Gastroesophageal sphincter (tissue), 4 donors: ENCODE measurements at regions not wholly inside any gene's neighbourhood (a gene's known extent, or its start where the extent isn't known, plus 50 kb on each side); places are given as distances from the start of the nearest gene placed in this dataset.

Experiments used
- ATAC-seq: fragments of 150-250 bp; one replicate; pipeline ENCODE4 v1.9.1; 2016; ENCODE audit warnings: mild to moderate bottlenecking, moderate library complexity
- H3K27ac ChIP-seq, 4 donors: fragments of 200-600 bp; sonication (generic) in 3 of 4; 1 replicate in 3 of 4; 2 replicates in 1 of 4; pipeline ENCODE4 v1.5.1; 2016 to 2019
- H3K27me3 ChIP-seq: fragments of 200-600 bp; sonication (generic); one replicate; pipeline ENCODE4 v1.5.1; 2019
- H3K36me3 ChIP-seq, 2 donors: fragments of 200-600 bp; sonication (generic); one replicate each; pipeline ENCODE4 v1.5.1; 2019; ENCODE audit warnings: control low read depth in 1 of 2
- H3K4me1 ChIP-seq, 3 donors: fragments of 200-600 bp; sonication (generic); 1 replicate in 2 of 3; 2 replicates in 1 of 3; pipeline ENCODE4 v1.5.1; 2016 to 2019; ENCODE audit warnings: control low read depth in 2 of 3
- H3K4me3 ChIP-seq, 2 donors: fragments of 200-600 bp; sonication (generic); one replicate each; pipeline ENCODE4 v1.5.1; 2019; ENCODE audit warnings: mild to moderate bottlenecking in 1 of 2, moderate library complexity in 1 of 2
- H3K9me3 ChIP-seq, 3 donors: fragments of 200-600 bp; sonication (generic); one replicate each; pipeline ENCODE4 v1.5.1; 2017 to 2019; ENCODE audit warnings: control low read depth in 2 of 3
- CTCF ChIP-seq, 4 experiments: fragments of 200-600 bp in 2 of 4; fragments of 450-650 bp in 2 of 4; sonication (generic) in 1 of 4; IDR thresholded peaks; one replicate each; pipeline ENCODE4 v1.5.1; 2017 to 2019; ENCODE audit warnings: antibody characterized with exemption in 4 of 4, mild to moderate bottlenecking in 2 of 4, moderate library complexity in 2 of 4
- EP300 ChIP-seq: sonication (generic); formaldehyde crosslinking; IDR thresholded peaks from one replicate; pipeline ENCODE4 v1.6.1; 2017; ENCODE audit warnings: antibody characterized with exemption, mild to moderate bottlenecking
- POLR2A ChIP-seq, 2 donors: fragments of 450-650 bp; IDR thresholded peaks; one replicate each; pipeline ENCODE4 v1.6.1; 2017; ENCODE audit warnings: antibody characterized with exemption in 2 of 2, mild to moderate bottlenecking in 2 of 2, moderate library complexity in 1 of 2
- POLR2AphosphoS5 ChIP-seq: sonication (generic); formaldehyde crosslinking; IDR thresholded peaks from one replicate; pipeline ENCODE4 v1.6.1; 2017; ENCODE audit warnings: antibody characterized with exemption
- WGBS, 2 donors: methylation state at CpG; one replicate each; pipeline ENCODE4 v1.1.5; 2018; ENCODE audit warnings: low coverage in 1 of 2; 5-methylcytosine and 5-hydroxymethylcytosine counted together

- Histone ChIP-seq H3K36me3 (no peaks in the 10 kb centered on the region), H3K4me3 (no peak overlapping the region), H3K27me3 (no peaks in the 10 kb centered on the region), H3K9me3 (peaks cover 0 to 6% (median 0%) of the 10 kb centered on the region in 3 donors), H3K27ac (no peak overlapping the region), H3K4me1 (no peaks in the 10 kb centered on the region)
- TF ChIP-seq EP300 (no peak), POLR2A (IDR thresholded peaks at IDR 0.05) (no peak), CTCF (IDR thresholded peaks at IDR 0.05) (no peak), POLR2AphosphoS5 (no peak)
- ATAC-seq = no peak
- WGBS, 2 donors = 74 to 84% methylated on average over 4 of the region's 4 CpGs
These were observed 214.4 kb upstream of the STXBP5 start for GRCh38 chr6:146989860-146990259.

- H3K4me1 ChIP-seq = no peaks in the 10 kb centered on the region
- TF ChIP-seq EP300 = no peak
- TF ChIP-seq POLR2A (IDR thresholded peaks at IDR 0.05) = no peak
- TF ChIP-seq POLR2AphosphoS5 = no peak
- no peak for TF ChIP-seq CTCF (IDR thresholded peaks at IDR 0.05)
- no peaks in the 10 kb centered on the region for H3K36me3 ChIP-seq
- 17 to 22% methylated on average over 1 to 2 of the region's 2 CpGs for WGBS, 2 donors
- H3K27me3 ChIP-seq = no peaks in the 10 kb centered on the region
- H3K4me3 ChIP-seq = no peak overlapping the region
- no peak overlapping the region for H3K27ac ChIP-seq
- H3K9me3 ChIP-seq = peaks cover 0 to 6% (median 0%) of the 10 kb centered on the region in 3 donors
- no peak for ATAC-seq
These were observed 213.9 kb upstream of the STXBP5 start for GRCh38 chr6:146990284-146990683.

GRCh38 chr6:146990821-146991798 is 213.1 kb upstream of the STXBP5 start:
- Histone ChIP-seq H3K4me1 (no peaks in the 10 kb centered on the region), H3K27ac (no peak overlapping the region), H3K9me3 (peaks cover 0 to 6% (median 0%) of the 10 kb centered on the region in 3 donors), H3K27me3 (no peaks in the 10 kb centered on the region), H3K36me3 (no peaks in the 10 kb centered on the region), H3K4me3 (no peak overlapping the region)
- ATAC-seq = no peak
- WGBS, 2 donors = 54 to 60% methylated on average over 8 to 11 of the region's 11 CpGs
- TF ChIP-seq POLR2AphosphoS5 = no peak

GRCh38 chr6:146997062-146997461 is 207.2 kb upstream of the STXBP5 start:
- Histone ChIP-seq H3K4me3 (no peak overlapping the region), H3K9me3 (no peaks in the 10 kb centered on the region), H3K36me3 (no peaks in the 10 kb centered on the region), H3K27ac (no peak overlapping the region), H3K27me3 (no peaks in the 10 kb centered on the region), H3K4me1 (peaks cover 0 to 13% (median 0%) of the 10 kb centered on the region in 3 donors)
- ATAC-seq = no peak
- WGBS, 2 donors = 71% methylated on average over 1 of the region's 1 CpG; no CpG with 5 or more reads in 1 of the 2 donors
- TF ChIP-seq EP300 (no peak), CTCF (IDR thresholded peaks at IDR 0.05) (no peak), POLR2AphosphoS5 (no peak)

DNA sequence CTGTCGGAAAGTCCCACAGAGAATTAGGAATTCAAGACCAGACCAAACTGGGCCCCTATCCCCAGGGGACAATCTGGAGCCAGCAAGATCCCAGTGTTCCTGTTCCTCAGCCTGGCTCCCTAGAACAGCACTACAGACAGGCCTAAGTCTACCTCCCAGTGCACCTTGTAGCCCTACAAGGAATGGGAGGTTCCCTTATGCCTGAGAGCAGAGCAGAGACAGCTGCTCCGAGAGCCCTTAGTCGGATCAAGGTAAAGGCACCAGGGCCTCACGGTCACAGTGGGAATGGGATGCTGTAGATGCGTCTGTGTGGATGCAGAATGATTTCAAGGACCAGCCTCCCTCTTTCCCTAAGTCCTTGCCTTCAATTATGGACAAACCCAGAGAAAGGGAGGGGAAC is 204.5 kb upstream of the STXBP5 start:
- no peaks in the 10 kb centered on the region for H3K36me3 ChIP-seq
- H3K4me3 ChIP-seq = no peak overlapping the region
- 100% methylated on average over 1 to 2 of the region's 5 CpGs for WGBS, 2 donors
- no peak overlapping the region for H3K27ac ChIP-seq
- no peaks in the 10 kb centered on the region for H3K27me3 ChIP-seq
- ATAC-seq = no peak
- no peak for TF ChIP-seq EP300
- TF ChIP-seq POLR2AphosphoS5 = no peak
- TF ChIP-seq POLR2A (IDR thresholded peaks at IDR 0.05) = no peak
- TF ChIP-seq CTCF (IDR thresholded peaks at IDR 0.05) = no peak
- H3K9me3 ChIP-seq = no peaks in the 10 kb centered on the region
- peaks cover 0 to 13% (median 0%) of the 10 kb centered on the region in 3 donors for H3K4me1 ChIP-seq
